Stimulated activated naive CD8-positive, alpha-beta T cell treated with anti-CD3 and anti-CD28 coated beads, Interleukin-15, Interleukin-2, amounts not matched to agents 100 ng/mL and 50 ng/mL, for 24 hours (primary cell): ENCODE measurements at regions not wholly inside any gene's neighbourhood (a gene's known extent, or its start where the extent isn't known, plus 50 kb on each side); places are given as distances from the start of the nearest gene placed in this dataset.
"Not testable (repeated sequence)": the region's sequence is repeated elsewhere in the genome, so short reads cannot be mapped to it uniquely, and the experiment has no call there.

ENCODE experiments used
- H3K27ac Mint-ChIP-seq: one replicate; pipeline ENCODE4 v1.8.0; 2021; ENCODE audit warnings: mild to moderate bottlenecking, mixed read lengths
- H3K27me3 Mint-ChIP-seq: one replicate; pipeline ENCODE4 v1.8.0; 2021; ENCODE audit warnings: mixed read lengths
- H3K36me3 Mint-ChIP-seq: one replicate; pipeline ENCODE4 v1.8.0; 2021; ENCODE audit warnings: low read depth, mixed read lengths
- H3K4me1 Mint-ChIP-seq: one replicate; pipeline ENCODE4 v1.8.0; 2021; ENCODE audit warnings: low read depth, mixed read lengths
- H3K4me3 Mint-ChIP-seq: one replicate; pipeline ENCODE4 v1.8.0; 2021; ENCODE audit warnings: mild to moderate bottlenecking, mixed read lengths
- H3K9me3 Mint-ChIP-seq: one replicate; pipeline ENCODE4 v1.8.0; 2021; ENCODE audit warnings: mixed read lengths

DNA sequence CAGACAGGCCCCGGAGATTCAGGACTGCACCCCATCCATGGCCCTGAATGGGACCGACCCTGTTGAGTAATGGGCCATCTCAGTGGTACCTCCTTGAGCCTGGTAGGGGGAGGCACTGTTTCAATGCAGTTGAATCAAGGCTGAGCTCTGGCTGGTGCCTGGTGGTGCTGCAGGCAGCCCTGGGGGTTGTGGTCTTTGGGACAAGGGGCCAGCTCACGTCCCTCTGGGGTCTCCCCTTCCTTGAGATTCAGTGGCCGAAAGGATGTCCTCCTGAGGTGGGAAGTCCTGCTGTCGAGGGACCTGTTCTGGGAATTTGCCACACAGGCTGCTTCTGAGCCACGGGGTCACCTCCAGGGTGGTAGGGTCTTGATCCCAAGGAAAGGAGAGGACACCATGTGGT is 190.7 kb downstream of the UBE3A start:
- not testable (repeated sequence) for H3K36me3 Mint-ChIP-seq, H3K27me3 Mint-ChIP-seq, H3K4me3 Mint-ChIP-seq, H3K4me1 Mint-ChIP-seq, H3K27ac Mint-ChIP-seq, H3K9me3 Mint-ChIP-seq

DNA sequence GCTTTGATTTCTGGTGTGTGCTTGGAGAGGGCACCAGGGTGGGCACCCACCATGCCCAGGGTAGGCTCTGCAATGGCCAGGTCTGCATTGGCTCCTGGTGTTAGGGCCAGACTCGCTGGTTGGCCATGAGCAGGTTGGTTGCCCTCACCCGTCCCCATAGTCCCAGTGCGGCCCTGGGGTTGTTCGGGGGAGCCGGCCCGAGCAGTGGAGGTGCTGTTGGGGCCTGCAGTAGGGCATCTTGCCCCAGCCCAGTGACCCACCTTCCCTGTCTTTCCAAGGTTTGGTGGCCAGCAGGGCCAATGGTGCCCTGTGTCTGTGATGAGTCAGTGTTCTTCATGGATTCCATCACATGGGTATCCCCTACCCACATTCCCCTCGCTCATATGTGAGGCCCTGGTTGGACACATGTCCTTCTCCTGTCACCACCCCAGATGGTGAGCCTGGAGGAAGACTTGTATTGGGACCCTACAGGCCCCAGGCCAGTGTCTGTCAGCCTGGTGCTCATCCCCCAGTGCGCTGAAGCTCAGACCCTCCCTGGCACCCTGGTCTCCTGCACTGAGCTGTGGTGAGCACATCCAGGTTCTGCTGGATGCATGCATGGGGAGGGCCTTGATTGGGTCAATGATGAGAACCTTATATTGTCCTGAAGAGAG is 190.1 kb downstream of the UBE3A start:
- Mint-ChIP-seq H3K4me1 (no peaks in the 10 kb centered on the region), H3K27ac (no peak overlapping the region), H3K36me3 (no peaks in the 10 kb centered on the region), H3K9me3 (peaks cover under 1% of the 10 kb centered on the region), H3K4me3 (no peak overlapping the region), H3K27me3 (no peaks in the 10 kb centered on the region)

DNA sequence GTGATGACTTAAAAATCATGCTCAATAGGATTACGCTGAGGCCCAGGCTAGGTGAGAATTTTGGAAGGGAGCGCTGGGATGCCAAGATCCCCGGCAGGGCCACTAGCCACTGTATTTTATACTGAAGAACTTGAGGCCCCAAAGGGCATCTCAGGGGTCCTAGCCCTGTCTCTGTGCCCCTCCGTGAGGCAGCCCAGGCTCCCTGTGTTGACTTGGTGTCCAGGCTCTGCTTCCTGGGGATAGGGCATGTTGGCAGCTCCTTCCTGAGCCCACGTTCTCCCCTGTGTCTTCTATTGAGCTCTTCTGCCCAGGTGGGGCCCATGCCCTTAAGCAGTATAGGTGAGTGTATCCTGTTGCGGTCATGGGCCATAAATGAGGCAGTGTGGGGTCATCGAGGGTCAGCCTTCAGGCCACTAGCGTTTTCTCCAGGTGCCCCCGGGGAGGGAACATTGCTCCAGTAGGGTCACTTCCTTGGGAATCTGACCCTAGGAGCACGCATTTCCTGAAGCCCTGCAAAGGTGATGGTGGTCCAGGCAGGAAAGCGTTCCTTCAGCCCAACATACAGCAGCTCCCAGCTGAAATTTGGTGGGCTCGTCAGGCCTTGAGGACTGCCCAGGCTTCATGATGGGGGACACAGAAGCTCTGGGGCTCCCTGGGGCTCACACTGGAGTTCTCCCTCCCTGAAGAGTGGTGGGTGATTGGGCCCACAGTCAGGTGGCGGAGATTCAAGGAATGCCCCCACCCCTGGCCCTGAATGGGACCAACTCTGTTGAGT is 189.4 kb downstream of the UBE3A start:
- no peak overlapping the region for H3K4me3 Mint-ChIP-seq
- peaks cover 7% of the 10 kb centered on the region for H3K9me3 Mint-ChIP-seq
- no peaks in the 10 kb centered on the region for H3K27me3 Mint-ChIP-seq
- no peaks in the 10 kb centered on the region for H3K36me3 Mint-ChIP-seq
- no peaks in the 10 kb centered on the region for H3K4me1 Mint-ChIP-seq
- no peak overlapping the region for H3K27ac Mint-ChIP-seq

DNA sequence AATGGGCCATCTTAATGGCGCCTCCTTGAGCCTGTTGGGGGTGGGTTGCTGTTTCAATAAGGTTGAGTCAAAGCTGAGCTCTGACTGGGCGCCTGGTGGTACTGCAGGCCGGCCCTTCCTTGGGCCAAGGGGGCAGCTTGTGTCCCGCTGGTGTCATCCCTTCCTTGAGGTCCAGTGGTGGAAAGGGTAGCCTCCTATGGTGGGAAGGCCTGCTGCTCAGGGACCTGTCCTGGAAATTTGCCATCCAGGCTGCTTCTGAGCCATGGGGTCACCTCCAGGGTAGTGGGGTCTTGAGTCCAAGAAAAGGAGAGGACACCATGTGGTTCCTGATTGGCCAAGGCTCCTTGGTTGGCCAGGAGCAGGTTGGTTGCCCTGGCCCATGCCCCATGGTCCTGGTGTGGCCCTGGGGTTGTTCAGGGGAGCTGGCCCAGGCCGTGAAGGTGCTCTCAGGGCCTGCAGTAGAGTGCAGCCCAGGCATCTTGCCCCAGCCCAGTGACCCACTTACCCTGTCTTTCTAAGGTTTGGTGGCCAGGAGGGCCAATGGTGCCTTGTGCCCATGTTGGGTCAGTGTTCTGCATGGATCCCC is 188.7 kb downstream of the UBE3A start:
- no peak overlapping the region for H3K4me3 Mint-ChIP-seq
- H3K4me1 Mint-ChIP-seq = no peaks in the 10 kb centered on the region
- H3K36me3 Mint-ChIP-seq = no peaks in the 10 kb centered on the region
- peaks cover 14% of the 10 kb centered on the region for H3K9me3 Mint-ChIP-seq
- H3K27ac Mint-ChIP-seq = no peak overlapping the region
- H3K27me3 Mint-ChIP-seq = no peaks in the 10 kb centered on the region

DNA sequence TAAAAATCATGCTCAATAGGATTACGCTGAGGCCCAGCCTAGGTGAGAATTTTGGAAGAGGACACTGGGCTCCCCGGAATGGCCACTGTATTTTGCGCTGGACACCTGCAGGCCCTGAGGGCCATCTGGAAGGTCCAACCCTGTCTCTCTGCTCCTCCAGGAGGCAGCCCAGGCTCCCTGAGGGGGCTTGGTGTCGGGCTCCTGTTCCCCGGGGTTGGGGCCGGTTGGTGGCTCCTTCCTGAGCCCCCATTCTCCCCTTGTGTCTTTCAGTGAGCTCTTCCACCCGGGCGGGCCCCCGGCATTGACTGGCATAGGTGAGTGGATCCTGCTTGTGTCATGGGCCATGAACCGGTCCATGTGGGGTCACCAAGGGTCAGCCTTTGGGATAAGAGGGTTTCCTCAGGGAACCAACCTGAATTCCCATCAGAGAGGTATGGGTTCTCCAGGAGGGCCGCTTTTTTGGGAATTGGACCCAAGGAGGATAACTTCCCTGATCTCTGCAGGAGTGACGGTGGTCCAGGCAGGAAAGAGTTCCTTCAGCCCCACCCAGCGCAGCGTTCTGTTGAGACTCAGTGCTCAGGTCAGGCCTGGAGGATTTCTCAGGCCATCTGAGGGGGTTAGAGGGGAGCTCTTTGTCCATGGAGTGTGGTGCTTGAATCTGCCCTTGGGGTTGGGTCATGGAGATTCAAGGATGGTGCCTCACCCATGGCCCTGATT is 187.8 kb downstream of the UBE3A start:
- no peaks in the 10 kb centered on the region for H3K4me1 Mint-ChIP-seq
- peaks cover 16% of the 10 kb centered on the region for H3K9me3 Mint-ChIP-seq
- H3K27me3 Mint-ChIP-seq = no peaks in the 10 kb centered on the region
- no peak overlapping the region for H3K27ac Mint-ChIP-seq
- H3K36me3 Mint-ChIP-seq = no peaks in the 10 kb centered on the region
- H3K4me3 Mint-ChIP-seq = no peak overlapping the region

DNA sequence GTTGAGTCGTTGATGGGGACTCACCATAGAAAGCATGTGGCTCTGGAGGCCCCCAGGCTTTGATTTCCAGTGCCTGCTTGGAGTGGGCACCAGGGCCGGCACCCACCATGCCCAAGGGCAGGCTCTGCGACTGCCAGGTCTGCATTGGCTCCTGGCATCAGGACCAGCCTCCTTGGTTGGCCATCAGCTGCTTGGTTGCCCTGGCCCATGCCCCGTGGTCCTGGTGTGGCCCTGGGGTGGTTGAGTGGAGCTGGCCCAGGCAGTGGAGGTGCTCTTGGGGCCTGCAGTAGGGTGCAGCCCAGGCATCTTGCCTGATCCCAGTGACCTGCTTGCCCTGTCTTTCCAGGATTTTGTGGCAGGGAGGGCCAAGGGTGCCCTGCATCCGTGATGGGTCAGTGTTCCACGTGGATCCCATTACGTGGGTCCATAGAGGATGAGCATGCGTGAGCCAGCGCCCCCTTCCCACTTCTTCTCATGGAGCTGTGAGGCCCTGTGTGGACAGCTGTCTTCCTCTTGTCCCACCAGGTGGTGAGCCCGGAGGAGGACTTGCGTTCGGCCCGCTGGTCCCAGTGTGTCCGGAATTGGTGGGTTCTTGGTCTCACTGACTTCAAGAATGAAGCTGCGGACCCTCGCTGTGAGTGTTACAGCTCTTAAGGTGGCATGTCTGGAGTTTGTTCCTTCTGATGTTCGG is 187.0 kb downstream of the UBE3A start:
- H3K27ac Mint-ChIP-seq = no peak overlapping the region

DNA sequence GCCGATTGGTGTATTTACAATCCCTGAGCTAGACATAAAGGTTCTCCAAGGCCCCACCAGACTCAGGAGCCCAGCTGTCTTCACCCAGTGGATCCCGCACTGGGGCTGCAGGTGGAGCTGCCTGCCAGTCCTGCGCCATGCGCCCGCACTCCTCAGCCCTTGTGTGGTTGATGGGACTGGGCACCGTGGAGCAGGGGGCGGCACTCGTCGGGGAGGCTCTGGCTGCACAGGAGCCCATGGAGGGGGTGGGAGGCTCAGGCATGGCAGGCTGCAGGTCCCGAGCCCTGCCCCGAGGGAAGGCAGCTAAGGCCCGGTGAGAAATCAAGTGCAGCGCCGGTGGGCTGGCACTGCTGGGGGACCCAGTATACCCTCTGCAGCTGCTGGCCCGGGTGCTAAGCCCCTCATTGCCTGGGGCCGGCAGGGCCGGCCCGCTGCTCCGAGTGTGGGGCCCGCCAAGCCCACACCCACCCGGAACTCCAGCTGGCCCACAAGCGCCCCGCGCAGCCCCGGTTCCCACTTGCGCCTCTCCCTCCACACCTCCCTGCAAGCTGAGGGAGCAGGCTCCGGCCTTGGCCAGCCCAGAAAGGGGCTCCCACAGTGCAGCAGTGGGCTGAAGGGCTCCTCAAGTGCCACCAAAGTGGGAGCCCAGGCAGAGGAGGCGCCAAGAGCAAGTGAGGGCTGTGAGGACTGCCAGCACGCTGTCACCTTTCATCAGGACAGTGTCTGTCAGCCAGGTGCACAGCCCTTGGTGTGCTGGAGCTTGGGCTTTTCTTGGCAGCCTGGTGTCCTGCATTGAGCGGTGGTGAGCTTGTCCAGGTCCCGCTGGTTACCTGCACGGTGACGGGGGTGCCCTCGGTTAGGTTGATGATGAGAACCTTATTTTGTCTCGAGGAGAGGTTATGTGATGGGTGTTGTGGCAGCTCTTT is 185.5 kb downstream of the UBE3A start:
- not testable (repeated sequence) for H3K27ac Mint-ChIP-seq, H3K36me3 Mint-ChIP-seq, H3K27me3 Mint-ChIP-seq, H3K4me3 Mint-ChIP-seq, H3K4me1 Mint-ChIP-seq
- peaks cover 24% of the 10 kb centered on the region for H3K9me3 Mint-ChIP-seq

More for the DNA sequence above, 187.0 kb downstream of the UBE3A start:
- Mint-ChIP-seq H3K4me1 (no peaks in the 10 kb centered on the region), H3K36me3 (no peaks in the 10 kb centered on the region), H3K9me3 (peaks cover 19% of the 10 kb centered on the region), H3K4me3 (no peak overlapping the region), H3K27me3 (no peaks in the 10 kb centered on the region)

DNA sequence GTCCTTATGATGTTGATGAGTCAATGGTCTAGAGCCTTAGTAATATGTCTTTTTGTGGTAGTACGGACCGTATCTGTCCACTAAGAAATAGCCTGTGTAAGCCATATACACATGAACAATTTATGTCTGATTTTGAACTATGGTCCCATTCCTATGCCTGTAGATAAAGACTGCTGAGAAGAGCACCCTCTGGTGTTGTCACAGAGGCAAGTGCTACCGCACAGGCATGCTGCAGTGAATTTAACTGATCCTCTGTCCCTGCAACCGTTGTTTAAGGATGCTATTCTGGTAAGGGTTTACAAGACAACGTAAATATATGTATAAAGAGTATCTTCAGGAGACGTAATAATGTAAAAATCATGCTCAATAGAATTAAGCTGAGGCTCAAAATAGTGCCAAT is 170.7 kb downstream of the UBE3A start:
- no peak overlapping the region for H3K27ac Mint-ChIP-seq
- H3K36me3 Mint-ChIP-seq = no peaks in the 10 kb centered on the region
- H3K27me3 Mint-ChIP-seq = no peaks in the 10 kb centered on the region
- H3K9me3 Mint-ChIP-seq = peaks cover 11% of the 10 kb centered on the region
- H3K4me3 Mint-ChIP-seq = no peak overlapping the region
- no peaks in the 10 kb centered on the region for H3K4me1 Mint-ChIP-seq
